ENCODE measurements at regions not wholly inside any gene's neighbourhood (a gene's known extent, or its start where the extent isn't known, plus 50 kb on each side); places are given as distances from the start of the nearest gene placed in this dataset.

- Histone ChIP-seq H2AFZ (ENCODE audit: low read length) (no peak overlapping the region), H3K4me2 (ENCODE audit: low read length) (no peak overlapping the region), H3K9me2 (ENCODE audit: insufficient read depth, low read length) (no peaks in the 10 kb centered on the region), H3K4me3 (ENCODE audit: low read depth, low read length, poor library complexity, severe bottlenecking) (no peak overlapping the region), H4K20me1 (ENCODE audit: insufficient read depth, low read length) (no peaks in the 10 kb centered on the region), H3K79me2 (ENCODE audit: insufficient read depth, low read depth, low read length) (no peaks in the 10 kb centered on the region), H3K36me3 (ENCODE audit: insufficient read depth, low read length) (no peaks in the 10 kb centered on the region), H3K9me3 (ENCODE audit: low read length) (no peaks in the 10 kb centered on the region), H3K4me1 (ENCODE audit: insufficient read depth, low read length, poor library complexity, severe bottlenecking) (no peaks in the 10 kb centered on the region), H3K27ac (ENCODE audit: low read depth, low read length, poor library complexity, severe bottlenecking) (no peak overlapping the region)
- TF ChIP-seq CTCF (conservative IDR thresholded peaks at IDR 0.05; ENCODE audit: low read length) (no peak), EZH2phosphoT487 (IDR thresholded peaks at IDR 0.05; ENCODE audit: borderline replicate concordance, low read depth, low read length) (no peak)
- ChIA-PET CTCF (ENCODE audit: unreplicated experiment) (no interaction called here), POLR2A (interaction anchor here (0.5 to 0.7 kb wide), 2 partner anchors 46 to 181 kb away, joined by 5 to 8 read pairs; no protein-coding TSS in a partner anchor)
- intact Hi-C loops (cut with micrococcal nuclease; ENCODE audit: unreplicated experiment) = no loop called here
- no peak for DNase-seq (ENCODE audit: low spot score)
- no TSS peak for BruUV-seq (replicated peaks)
These were observed 72.7 kb upstream of the NUPR2 start for GRCh38 chr7:56188823-56189346.

- Histone ChIP-seq H3K9me2 (ENCODE audit: insufficient read depth, low read length) (no peaks in the 10 kb centered on the region), H4K20me1 (ENCODE audit: insufficient read depth, low read length) (no peaks in the 10 kb centered on the region), H3K4me2 (ENCODE audit: low read length) (no peak overlapping the region), H3K79me2 (ENCODE audit: insufficient read depth, low read depth, low read length) (no peaks in the 10 kb centered on the region), H3K36me3 (ENCODE audit: insufficient read depth, low read length) (no peaks in the 10 kb centered on the region), H2AFZ (ENCODE audit: low read length) (no peak overlapping the region), H3K4me3 (ENCODE audit: low read depth, low read length, poor library complexity, severe bottlenecking) (no peak overlapping the region), H3K4me1 (ENCODE audit: insufficient read depth, low read length, poor library complexity, severe bottlenecking) (no peaks in the 10 kb centered on the region), H3K27ac (ENCODE audit: low read depth, low read length, poor library complexity, severe bottlenecking) (no peak overlapping the region), H3K9me3 (ENCODE audit: low read length) (no peaks in the 10 kb centered on the region)
- no peak for DNase-seq (ENCODE audit: low spot score)
- intact Hi-C loops (cut with micrococcal nuclease; ENCODE audit: unreplicated experiment) = no loop called here
- no peak for TF ChIP-seq CTCF (conservative IDR thresholded peaks at IDR 0.05; ENCODE audit: low read length)
- no peak for TF ChIP-seq EZH2phosphoT487 (IDR thresholded peaks at IDR 0.05; ENCODE audit: borderline replicate concordance, low read depth, low read length)
- POLR2A ChIA-PET = interaction anchor here (0.6 kb wide), 1 partner anchor 15 kb away, joined by 3 read pairs; no protein-coding TSS in a partner anchor
- BruUV-seq (replicated peaks) = no TSS peak
- CTCF ChIA-PET (ENCODE audit: unreplicated experiment) = no interaction called here
These were observed 72.2 kb upstream of the NUPR2 start for GRCh38 chr7:56188376-56188775.

GRCh38 chr7:56181010-56181409 lies 64.8 kb upstream of the NUPR2 start:
- BruUV-seq (replicated peaks) = no TSS peak
- no peak for TF ChIP-seq EZH2phosphoT487 (IDR thresholded peaks at IDR 0.05; ENCODE audit: borderline replicate concordance, low read depth, low read length)
- TF ChIP-seq CTCF (conservative IDR thresholded peaks at IDR 0.05; ENCODE audit: low read length) = no peak
- Histone ChIP-seq H3K79me2 (ENCODE audit: insufficient read depth, low read depth, low read length) (no peaks in the 10 kb centered on the region), H3K36me3 (ENCODE audit: insufficient read depth, low read length) (no peaks in the 10 kb centered on the region), H3K9me3 (ENCODE audit: low read length) (no peaks in the 10 kb centered on the region), H2AFZ (ENCODE audit: low read length) (no peak overlapping the region), H3K9me2 (ENCODE audit: insufficient read depth, low read length) (no peaks in the 10 kb centered on the region), H3K4me2 (ENCODE audit: low read length) (no peak overlapping the region), H3K4me3 (ENCODE audit: low read depth, low read length, poor library complexity, severe bottlenecking) (no peak overlapping the region), H3K27ac (ENCODE audit: low read depth, low read length, poor library complexity, severe bottlenecking) (no peak overlapping the region), H3K4me1 (ENCODE audit: insufficient read depth, low read length, poor library complexity, severe bottlenecking) (no peaks in the 10 kb centered on the region), H4K20me1 (ENCODE audit: insufficient read depth, low read length) (no peaks in the 10 kb centered on the region)
- DNase-seq (ENCODE audit: low spot score) = no peak
- intact Hi-C loops (cut with micrococcal nuclease; ENCODE audit: unreplicated experiment) = no loop called here
- ChIA-PET CTCF (ENCODE audit: unreplicated experiment) (no interaction called here), POLR2A (no interaction called here)

Measured in OCI-LY7 (cell line).